OCI-LY7 (cell line): ENCODE measurements at regions not wholly inside any gene's neighbourhood (a gene's known extent, or its start where the extent isn't known, plus 50 kb on each side); places are given as distances from the start of the nearest gene placed in this dataset.

ENCODE experiments used
- BruUV-seq: library from RNA; stranded (reverse); fragments of 400-500 nt; replicated peaks from 2 replicates; lab custom pipeline; 2021; lab: Mats Ljungman, UMichigan
- CTCF ChIA-PET: fragments of 300-600 bp; sonication (Branson Sonifier 250); formaldehyde crosslinking; loops from one replicate; lab custom pipeline; 2022; ENCODE audit warnings: antibody characterized with exemption; ENCODE audit not compliant: unreplicated experiment; lab: Charles Lee
- POLR2A ChIA-PET: fragments of 300-600 bp; sonication (Branson Sonifier 250); formaldehyde crosslinking; loops from one replicate; lab custom pipeline; 2022; ENCODE audit warnings: antibody characterized with exemption; lab: Charles Lee
- DNase-seq: peaks from one replicate; pipeline ENCODE4 v3.0.0-alpha.2; 2015; ENCODE audit warnings: low spot score
- H2AFZ ChIP-seq: fragments of 200-600 bp; sonication (generic), shearing (Covaris generic); 2 replicates; pipeline ENCODE4 v1.6.1; 2014; ENCODE audit warnings: mild to moderate bottlenecking, antibody characterized with exemption, low read length, moderate library complexity
- H3K27ac ChIP-seq: fragments of 200-600 bp; sonication (generic); 2 replicates; pipeline ENCODE4 v1.5.1; 2014; ENCODE audit warnings: mixed run types, low read depth, mild to moderate bottlenecking, moderate library complexity, low read length, inconsistent platforms; ENCODE audit not compliant: poor library complexity, severe bottlenecking
- H3K36me3 ChIP-seq: fragments of 200-600 bp; sonication (generic); 2 replicates; pipeline ENCODE4 v1.6.1; 2014; ENCODE audit warnings: mild to moderate bottlenecking, antibody characterized with exemption, low read length, moderate library complexity, mixed read lengths; ENCODE audit not compliant: insufficient read depth
- H3K4me1 ChIP-seq: fragments of 200-600 bp; sonication (generic); 2 replicates; pipeline ENCODE4 v1.5.1; 2014; ENCODE audit warnings: mild to moderate bottlenecking, low read length; ENCODE audit not compliant: insufficient read depth, poor library complexity, severe bottlenecking
- H3K4me2 ChIP-seq: fragments of 200-600 bp; sonication (generic); 2 replicates; pipeline ENCODE4 v1.6.1; 2014; ENCODE audit warnings: mild to moderate bottlenecking, low read length
- H3K4me3 ChIP-seq: fragments of 200-600 bp; sonication (generic); 2 replicates; pipeline ENCODE4 v1.5.1; 2014; ENCODE audit warnings: mild to moderate bottlenecking, low read depth, low read length; ENCODE audit not compliant: poor library complexity, severe bottlenecking
- H3K79me2 ChIP-seq: fragments of 200-600 bp; sonication (generic); 2 replicates; pipeline ENCODE4 v1.6.1; 2016; ENCODE audit warnings: low read depth, mild to moderate bottlenecking, low read length, moderate library complexity, mixed read lengths; ENCODE audit not compliant: insufficient read depth
- H3K9me2 ChIP-seq: fragments of 200-600 bp; sonication (generic); 2 replicates; pipeline ENCODE4 v1.6.1; 2016; ENCODE audit warnings: mild to moderate bottlenecking, low read length, mixed read lengths; ENCODE audit not compliant: insufficient read depth
- H3K9me3 ChIP-seq: fragments of 200-600 bp; sonication (generic); 2 replicates; pipeline ENCODE4 v1.6.1; 2014; ENCODE audit warnings: mild to moderate bottlenecking, mixed run types, low read length, mixed read lengths
- H4K20me1 ChIP-seq: fragments of 200-600 bp; sonication (generic); 2 replicates; pipeline ENCODE4 v1.6.1; 2014; ENCODE audit warnings: mild to moderate bottlenecking, antibody characterized with exemption, low read length, moderate library complexity, mixed read lengths; ENCODE audit not compliant: insufficient read depth
- CTCF ChIP-seq: fragments of 200-600 bp; sonication (generic); conservative IDR thresholded peaks from 2 replicates; pipeline ENCODE4 v1.5.1; 2014; ENCODE audit warnings: mild to moderate bottlenecking, antibody characterized with exemption, low read length, moderate library complexity, mixed read lengths
- EZH2phosphoT487 ChIP-seq: fragments of 200-600 bp; sonication (generic); IDR thresholded peaks from 2 replicates; pipeline ENCODE4 v1.6.1; 2018; ENCODE audit warnings: low read depth, borderline replicate concordance, mild to moderate bottlenecking, mixed run types, antibody characterized with exemption, low read length, moderate library complexity, mixed read lengths
- intact Hi-C: fragments of 100-400 bp; cut with micrococcal nuclease; formaldehyde crosslinking; loops from one replicate; pipeline ENCODE4 v1.10.0; 2022; ENCODE audit not compliant: unreplicated experiment

- no peak overlapping the region for H3K27ac ChIP-seq
These were observed 673.8 kb downstream of the PRELID2 start for GRCh38 chr5:145161391-145161790.

GRCh38 chr5:145160679-145161078 is 674.5 kb downstream of the PRELID2 start:
- H4K20me1 ChIP-seq, result no peaks in the 10 kb centered on the region
- no peaks in the 10 kb centered on the region for H3K79me2 ChIP-seq
- no TSS peak for BruUV-seq
- DNase-seq, result no peak
- TF ChIP-seq EZH2phosphoT487 (no peak), CTCF (no peak)
- no peak overlapping the region for H3K4me3 ChIP-seq
- intact Hi-C loops, result no loop called here
- ChIA-PET POLR2A (no interaction called here), CTCF (no interaction called here)
- H3K9me2 ChIP-seq, result no peaks in the 10 kb centered on the region
- H3K4me1 ChIP-seq, result no peaks in the 10 kb centered on the region
- H3K9me3 ChIP-seq, result no peaks in the 10 kb centered on the region
- H3K36me3 ChIP-seq, result no peaks in the 10 kb centered on the region
- no peak overlapping the region for H3K27ac ChIP-seq
- no peak overlapping the region for H2AFZ ChIP-seq
- no peak overlapping the region for H3K4me2 ChIP-seq

More at GRCh38 chr5:145161391-145161790, 673.8 kb downstream of the PRELID2 start:
- H3K4me1 ChIP-seq, result no peaks in the 10 kb centered on the region
- no TSS peak for BruUV-seq
- no peak overlapping the region for H3K4me2 ChIP-seq
- POLR2A ChIA-PET, result interaction anchor here (0.6 kb wide), 1 partner anchor 831 kb away, joined by 4 read pairs; no protein-coding TSS in a partner anchor
- no peaks in the 10 kb centered on the region for H3K9me2 ChIP-seq
- intact Hi-C loops, result no loop called here
- CTCF ChIA-PET, result no interaction called here
- TF ChIP-seq CTCF (no peak), EZH2phosphoT487 (no peak)
- H3K4me3 ChIP-seq, result no peak overlapping the region
- H2AFZ ChIP-seq, result no peak overlapping the region
- H3K9me3 ChIP-seq, result no peaks in the 10 kb centered on the region
- H3K36me3 ChIP-seq, result no peaks in the 10 kb centered on the region
- no peaks in the 10 kb centered on the region for H3K79me2 ChIP-seq
- DNase-seq, result no peak
- H4K20me1 ChIP-seq, result no peaks in the 10 kb centered on the region

DNA sequence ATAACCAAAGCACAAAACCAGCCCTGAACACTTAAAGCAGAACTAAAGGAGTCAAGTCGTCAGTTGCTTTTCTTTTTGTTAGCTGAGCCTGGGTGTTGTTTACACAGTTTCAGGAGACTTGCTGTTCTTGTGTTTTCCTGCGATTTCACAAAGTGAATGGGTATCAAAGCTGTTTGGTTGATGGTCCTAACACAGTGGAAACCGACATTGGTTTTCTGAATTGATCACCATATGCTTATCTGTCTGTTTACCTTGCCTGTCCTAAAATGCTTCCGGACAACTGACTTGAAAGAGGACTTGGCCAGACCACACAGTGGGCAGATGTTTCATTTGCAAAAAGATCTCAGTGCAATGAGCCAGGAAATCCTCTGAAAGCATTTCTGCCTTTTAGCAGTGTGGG is 676.4 kb downstream of the PRELID2 start:
- no peaks in the 10 kb centered on the region for H4K20me1 ChIP-seq
- H3K4me3 ChIP-seq, result no peak overlapping the region
- no peaks in the 10 kb centered on the region for H3K36me3 ChIP-seq
- H3K4me2 ChIP-seq, result no peak overlapping the region
- intact Hi-C loops, result no loop called here
- H3K4me1 ChIP-seq, result no peaks in the 10 kb centered on the region
- H3K9me3 ChIP-seq, result no peaks in the 10 kb centered on the region
- no peak overlapping the region for H3K27ac ChIP-seq
- BruUV-seq, result no TSS peak
- CTCF ChIA-PET, result no interaction called here
- POLR2A ChIA-PET, result interaction anchor here (0.7 kb wide), 2 partner anchors 24 to 895 kb away, joined by 3 to 6 read pairs; no protein-coding TSS in a partner anchor
- H3K9me2 ChIP-seq, result no peaks in the 10 kb centered on the region
- H2AFZ ChIP-seq, result no peak overlapping the region
- TF ChIP-seq EZH2phosphoT487 (no peak), CTCF (no peak)
- no peaks in the 10 kb centered on the region for H3K79me2 ChIP-seq
- DNase-seq, result no peak
